ENCODE measurements at regions not wholly inside any gene's neighbourhood (a gene's known extent, or its start where the extent isn't known, plus 50 kb on each side); places are given as distances from the start of the nearest gene placed in this dataset.

DNA sequence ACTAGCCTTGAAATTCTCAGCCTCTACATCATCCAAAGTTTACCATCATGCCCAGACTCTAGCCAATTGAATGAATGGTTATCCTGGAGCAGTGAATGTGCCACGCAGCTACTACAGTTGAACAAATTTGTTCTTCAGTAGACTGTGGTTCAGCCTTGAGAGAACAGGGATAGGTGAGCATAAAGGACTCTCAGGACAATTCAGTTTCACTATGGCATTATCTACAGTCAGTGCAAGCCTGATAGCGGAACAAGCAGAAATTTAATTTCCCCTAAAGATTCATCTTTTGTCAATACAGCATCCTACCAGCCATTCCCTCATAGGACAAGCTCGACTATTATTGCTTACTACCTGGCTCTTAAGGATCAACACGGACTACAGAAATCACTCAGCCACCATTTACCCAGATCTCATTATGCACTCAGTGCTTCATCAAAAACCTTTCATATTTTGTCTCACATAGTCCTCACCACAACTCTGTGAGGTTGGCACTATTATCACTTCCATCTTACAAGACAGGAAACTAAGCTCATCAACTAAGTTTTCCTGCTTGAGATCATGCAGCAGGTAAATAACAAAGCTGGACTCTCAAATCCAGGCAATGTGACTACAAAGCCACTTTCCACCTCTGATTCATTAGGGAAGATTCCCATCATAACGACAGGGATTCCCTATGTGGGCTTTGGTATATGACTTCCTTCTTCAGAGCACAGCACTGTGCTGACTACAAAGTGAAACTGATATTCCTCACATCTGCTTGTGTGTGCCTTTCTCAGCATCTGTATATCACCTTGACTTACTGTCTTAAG, 181.5 kb upstream of the ACVR2A start:
- Histone ChIP-seq H3K27me3 (no peaks in the 10 kb centered on the region), H3K36me3 (no peaks in the 10 kb centered on the region), H3K27ac (no peak overlapping the region), H3K4me3 (ENCODE audit: low read depth in 1 of 2, low read length in 1 of 2) (no peak overlapping the region), H3K4me1 (ENCODE audit: control insufficient read depth in 1 of 2, insufficient read depth in 1 of 2, low read depth in 1 of 2, low read length in 1 of 2) (no peaks in the 10 kb centered on the region), H3K9me3 (no peaks in the 10 kb centered on the region)
- TF ChIP-seq, protein P1, sequence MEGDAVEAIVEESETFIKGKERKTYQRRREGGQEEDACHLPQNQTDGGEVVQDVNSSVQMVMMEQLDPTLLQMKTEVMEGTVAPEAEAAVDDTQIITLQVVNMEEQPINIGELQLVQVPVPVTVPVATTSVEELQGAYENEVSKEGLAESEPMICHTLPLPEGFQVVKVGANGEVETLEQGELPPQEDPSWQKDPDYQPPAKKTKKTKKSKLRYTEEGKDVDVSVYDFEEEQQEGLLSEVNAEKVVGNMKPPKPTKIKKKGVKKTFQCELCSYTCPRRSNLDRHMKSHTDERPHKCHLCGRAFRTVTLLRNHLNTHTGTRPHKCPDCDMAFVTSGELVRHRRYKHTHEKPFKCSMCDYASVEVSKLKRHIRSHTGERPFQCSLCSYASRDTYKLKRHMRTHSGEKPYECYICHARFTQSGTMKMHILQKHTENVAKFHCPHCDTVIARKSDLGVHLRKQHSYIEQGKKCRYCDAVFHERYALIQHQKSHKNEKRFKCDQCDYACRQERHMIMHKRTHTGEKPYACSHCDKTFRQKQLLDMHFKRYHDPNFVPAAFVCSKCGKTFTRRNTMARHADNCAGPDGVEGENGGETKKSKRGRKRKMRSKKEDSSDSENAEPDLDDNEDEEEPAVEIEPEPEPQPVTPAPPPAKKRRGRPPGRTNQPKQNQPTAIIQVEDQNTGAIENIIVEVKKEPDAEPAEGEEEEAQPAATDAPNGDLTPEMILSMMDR (IDR thresholded peaks at IDR 0.05): no peak

DNA sequence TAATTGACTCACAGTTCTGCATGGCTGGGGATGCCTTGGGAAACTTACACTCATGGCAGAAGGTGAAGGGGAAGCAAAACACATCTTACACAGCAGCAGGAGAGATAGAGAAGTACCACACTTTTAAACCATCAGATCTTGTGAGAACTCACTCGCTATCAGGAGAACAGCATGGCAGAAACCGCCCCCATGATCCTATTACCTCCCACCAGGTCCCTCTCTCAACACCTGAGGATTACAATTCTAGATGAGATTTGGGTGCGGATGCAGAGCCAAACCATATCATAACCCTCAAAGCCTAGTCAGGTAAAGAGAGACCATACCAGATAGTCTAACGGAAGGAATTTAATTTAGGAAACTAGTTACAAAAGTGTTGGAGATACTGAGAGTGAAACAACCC, 182.6 kb upstream of the ACVR2A start:
- Histone ChIP-seq H3K9me3 (no peaks in the 10 kb centered on the region), H3K4me3 (ENCODE audit: low read depth in 1 of 2, low read length in 1 of 2) (no peak overlapping the region), H3K4me1 (ENCODE audit: control insufficient read depth in 1 of 2, insufficient read depth in 1 of 2, low read depth in 1 of 2, low read length in 1 of 2) (no peaks in the 10 kb centered on the region), H3K27me3 (no peaks in the 10 kb centered on the region), H3K36me3 (no peaks in the 10 kb centered on the region), H3K27ac (no peak overlapping the region)
- TF ChIP-seq, protein P1 (IDR thresholded peaks at IDR 0.05): no peak

GRCh38 chr2:147660680-147661079, 184.1 kb upstream of the ACVR2A start:
- no peak overlapping the region for H3K27ac ChIP-seq
- H3K4me1 ChIP-seq (ENCODE audit: control insufficient read depth in 1 of 2, insufficient read depth in 1 of 2, low read depth in 1 of 2, low read length in 1 of 2): no peaks in the 10 kb centered on the region
- no peaks in the 10 kb centered on the region for H3K36me3 ChIP-seq
- H3K27me3 ChIP-seq: no peaks in the 10 kb centered on the region
- H3K4me3 ChIP-seq (ENCODE audit: low read depth in 1 of 2, low read length in 1 of 2): no peak overlapping the region
- TF ChIP-seq, protein P1 (IDR thresholded peaks at IDR 0.05): no peak
- no peaks in the 10 kb centered on the region for H3K9me3 ChIP-seq

GRCh38 chr2:147659051-147659450, 185.8 kb upstream of the ACVR2A start:
- Histone ChIP-seq H3K36me3 (no peaks in the 10 kb centered on the region), H3K27me3 (no peaks in the 10 kb centered on the region), H3K9me3 (no peaks in the 10 kb centered on the region), H3K4me3 (ENCODE audit: low read depth in 1 of 2, low read length in 1 of 2) (no peak overlapping the region), H3K4me1 (ENCODE audit: control insufficient read depth in 1 of 2, insufficient read depth in 1 of 2, low read depth in 1 of 2, low read length in 1 of 2) (no peaks in the 10 kb centered on the region), H3K27ac (no peak overlapping the region)
- TF ChIP-seq, protein P1 (IDR thresholded peaks at IDR 0.05): no peak

GRCh38 chr2:147657086-147658000, 187.5 kb upstream of the ACVR2A start:
- H3K9me3 ChIP-seq: no peaks in the 10 kb centered on the region
- H3K4me3 ChIP-seq (ENCODE audit: low read depth in 1 of 2, low read length in 1 of 2): no peak overlapping the region
- H3K4me1 ChIP-seq (ENCODE audit: control insufficient read depth in 1 of 2, insufficient read depth in 1 of 2, low read depth in 1 of 2, low read length in 1 of 2): no peaks in the 10 kb centered on the region
- TF ChIP-seq, protein P1 (IDR thresholded peaks at IDR 0.05): no peak
- H3K36me3 ChIP-seq: no peaks in the 10 kb centered on the region
- H3K27ac ChIP-seq: no peak overlapping the region
- no peaks in the 10 kb centered on the region for H3K27me3 ChIP-seq

Measured in neutrophil (primary cell).